HepG2 (cell line): ENCODE measurements at regions not wholly inside any gene's neighbourhood (a gene's known extent, or its start where the extent isn't known, plus 50 kb on each side); places are given as distances from the start of the nearest gene placed in this dataset.
"Not testable (repeated sequence)": the region's sequence is repeated elsewhere in the genome, so short reads cannot be mapped to it uniquely, and the experiment has no call there.

Experiments used
- ARNTL ChIP-seq: sonication (generic); formaldehyde crosslinking; IDR thresholded peaks from 2 replicates; pipeline ENCODE4 v1.4.0; 2020; ENCODE audit warnings: mild to moderate bottlenecking, missing genetic modification reagents
- ETV6 ChIP-seq: sonication (generic); formaldehyde crosslinking; conservative IDR thresholded peaks from 2 replicates; pipeline ENCODE4 v1.4.0; 2020; ENCODE audit warnings: missing genetic modification reagents
- MAFK ChIP-seq, 2 experiments: IDR thresholded peaks in 1 of 2; conservative IDR thresholded peaks in 1 of 2; 2 replicates each; pipeline ENCODE4 v1.6.1; 2011; ENCODE audit warnings: improper control_type of control experiment in 2 of 2, low read length in 2 of 2
- POLR2AphosphoS5 ChIP-seq: IDR thresholded peaks from 2 replicates; pipeline ENCODE4 v1.6.1; 2012; ENCODE audit warnings: low read depth, low read length
- RXRA ChIP-seq: sonication (generic); formaldehyde crosslinking; IDR thresholded peaks from 2 replicates; pipeline ENCODE4 v1.5.1; 2020; ENCODE audit warnings: missing genetic modification reagents
- SRF ChIP-seq: IDR thresholded peaks from 2 replicates; pipeline ENCODE4 v1.6.1; 2011; ENCODE audit warnings: mild to moderate bottlenecking, low read depth, low read length, moderate library complexity
- TAF1 ChIP-seq: sonication (generic); formaldehyde crosslinking; IDR thresholded peaks from 2 replicates; pipeline ENCODE4 v1.4.0; 2020; ENCODE audit warnings: missing genetic modification reagents
- ZNF432 ChIP-seq: sonication (generic); formaldehyde crosslinking; IDR thresholded peaks from 2 replicates; pipeline ENCODE4 v1.5.0; 2020; ENCODE audit warnings: missing genetic modification reagents, mild to moderate bottlenecking, borderline replicate concordance
- TF ChIP-seq, protein P1 (sequence below): sonication (generic); formaldehyde crosslinking; IDR thresholded peaks from 2 replicates; pipeline ENCODE4 v1.5.0; 2020; ENCODE audit warnings: mild to moderate bottlenecking, missing genetic modification reagents, moderate library complexity
- TF ChIP-seq, protein P2 (sequence below): sonication (generic); formaldehyde crosslinking; IDR thresholded peaks from 2 replicates; pipeline ENCODE4 v1.4.0; 2020; ENCODE audit warnings: missing genetic modification reagents, borderline replicate concordance
- TF ChIP-seq, protein P3 (sequence below): sonication (generic); formaldehyde crosslinking; IDR thresholded peaks from 2 replicates; pipeline ENCODE4 v1.8.1; 2023; ENCODE audit warnings: mild to moderate bottlenecking, moderate library complexity, missing genetic modification reagents

DNA sequence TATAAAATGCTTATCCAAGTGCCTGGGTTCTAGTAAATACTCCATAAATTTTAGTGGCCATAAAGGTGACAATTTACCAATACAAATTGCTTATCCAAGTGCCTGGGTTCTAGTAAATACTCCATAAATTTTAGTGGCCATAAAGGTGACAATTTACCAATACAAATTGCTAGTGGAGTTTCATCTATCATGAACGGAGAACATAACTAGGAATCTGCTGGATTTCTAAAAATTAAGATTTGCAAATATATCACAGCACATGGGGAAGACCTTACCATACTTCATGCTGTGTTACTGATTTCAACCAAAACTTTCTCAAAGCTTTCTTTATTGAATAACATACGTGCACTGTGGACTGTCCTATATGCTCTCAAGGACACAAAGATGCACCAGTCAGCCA, 1631.4 kb upstream of the FLRT2 start:
- TF ChIP-seq ZNF432 (CRISPR knock-in tag); ARNTL (CRISPR knock-in tag); RXRA (CRISPR knock-in tag); TAF1; MAFK (conservative IDR thresholded peaks at IDR 0.05 in 1 of 2, IDR thresholded peaks at IDR 0.05 in 1 of 2; ENCODE audit: low read length in 2 of 2); ETV6 (CRISPR knock-in tag); SRF; POLR2AphosphoS5: not testable (repeated sequence)
- TF ChIP-seq, protein P1, sequence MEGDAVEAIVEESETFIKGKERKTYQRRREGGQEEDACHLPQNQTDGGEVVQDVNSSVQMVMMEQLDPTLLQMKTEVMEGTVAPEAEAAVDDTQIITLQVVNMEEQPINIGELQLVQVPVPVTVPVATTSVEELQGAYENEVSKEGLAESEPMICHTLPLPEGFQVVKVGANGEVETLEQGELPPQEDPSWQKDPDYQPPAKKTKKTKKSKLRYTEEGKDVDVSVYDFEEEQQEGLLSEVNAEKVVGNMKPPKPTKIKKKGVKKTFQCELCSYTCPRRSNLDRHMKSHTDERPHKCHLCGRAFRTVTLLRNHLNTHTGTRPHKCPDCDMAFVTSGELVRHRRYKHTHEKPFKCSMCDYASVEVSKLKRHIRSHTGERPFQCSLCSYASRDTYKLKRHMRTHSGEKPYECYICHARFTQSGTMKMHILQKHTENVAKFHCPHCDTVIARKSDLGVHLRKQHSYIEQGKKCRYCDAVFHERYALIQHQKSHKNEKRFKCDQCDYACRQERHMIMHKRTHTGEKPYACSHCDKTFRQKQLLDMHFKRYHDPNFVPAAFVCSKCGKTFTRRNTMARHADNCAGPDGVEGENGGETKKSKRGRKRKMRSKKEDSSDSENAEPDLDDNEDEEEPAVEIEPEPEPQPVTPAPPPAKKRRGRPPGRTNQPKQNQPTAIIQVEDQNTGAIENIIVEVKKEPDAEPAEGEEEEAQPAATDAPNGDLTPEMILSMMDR, result not testable (repeated sequence)
- TF ChIP-seq, protein P2, sequence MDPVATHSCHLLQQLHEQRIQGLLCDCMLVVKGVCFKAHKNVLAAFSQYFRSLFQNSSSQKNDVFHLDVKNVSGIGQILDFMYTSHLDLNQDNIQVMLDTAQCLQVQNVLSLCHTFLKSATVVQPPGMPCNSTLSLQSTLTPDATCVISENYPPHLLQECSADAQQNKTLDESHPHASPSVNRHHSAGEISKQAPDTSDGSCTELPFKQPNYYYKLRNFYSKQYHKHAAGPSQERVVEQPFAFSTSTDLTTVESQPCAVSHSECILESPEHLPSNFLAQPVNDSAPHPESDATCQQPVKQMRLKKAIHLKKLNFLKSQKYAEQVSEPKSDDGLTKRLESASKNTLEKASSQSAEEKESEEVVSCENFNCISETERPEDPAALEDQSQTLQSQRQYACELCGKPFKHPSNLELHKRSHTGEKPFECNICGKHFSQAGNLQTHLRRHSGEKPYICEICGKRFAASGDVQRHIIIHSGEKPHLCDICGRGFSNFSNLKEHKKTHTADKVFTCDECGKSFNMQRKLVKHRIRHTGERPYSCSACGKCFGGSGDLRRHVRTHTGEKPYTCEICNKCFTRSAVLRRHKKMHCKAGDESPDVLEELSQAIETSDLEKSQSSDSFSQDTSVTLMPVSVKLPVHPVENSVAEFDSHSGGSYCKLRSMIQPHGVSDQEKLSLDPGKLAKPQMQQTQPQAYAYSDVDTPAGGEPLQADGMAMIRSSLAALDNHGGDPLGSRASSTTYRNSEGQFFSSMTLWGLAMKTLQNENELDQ (CRISPR knock-in tag), result not testable (repeated sequence)
- TF ChIP-seq, protein P3, sequence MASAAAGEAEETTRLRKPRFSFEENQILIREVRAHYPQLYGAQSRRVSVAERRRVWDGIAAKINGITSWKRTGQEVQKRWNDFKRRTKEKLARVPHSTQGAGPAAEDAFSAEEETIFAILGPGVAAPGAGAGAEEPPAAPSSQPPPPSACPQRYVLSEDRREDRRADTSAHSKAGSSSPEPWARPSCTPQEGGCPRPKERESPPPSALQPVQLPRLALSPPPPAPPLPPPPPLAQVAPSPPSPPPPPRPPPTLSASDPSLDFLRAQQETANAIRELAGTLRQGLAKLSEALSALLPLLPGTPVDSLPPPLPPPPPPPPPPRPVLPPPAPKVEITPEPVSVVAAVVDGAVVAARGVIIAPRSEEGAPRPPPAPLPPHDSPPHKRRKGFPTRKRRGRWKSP (CRISPR knock-in tag), result not testable (repeated sequence)
